HEK293T (cell line): ENCODE measurements at regions not wholly inside any gene's neighbourhood (a gene's known extent, or its start where the extent isn't known, plus 50 kb on each side); places are given as distances from the start of the nearest gene placed in this dataset.

ENCODE experiments used
- CTCF ChIA-PET: fragments of 350-600 bp; formaldehyde crosslinking; extraction: SDS; loops from one replicate; lab custom pipeline; 2021; ENCODE audit warnings: antibody characterized with exemption, inconsistent platforms; lab: Yijun Ruan, JAX
- POLR2A ChIA-PET: fragments of 350-600 bp; formaldehyde crosslinking; extraction: SDS; loops from one replicate; lab custom pipeline; 2020; ENCODE audit warnings: antibody characterized with exemption, inconsistent platforms; lab: Yijun Ruan, JAX
- DNase-seq: peaks from one replicate; pipeline ENCODE4 v3.0.0; 2012; ENCODE audit warnings: mixed read lengths; ENCODE audit errors: extremely low spot score
- ARNT ChIP-seq: fragments of 450-650 bp; IDR thresholded peaks from 2 replicates; pipeline ENCODE4 v1.6.1; 2017; ENCODE audit warnings: mild to moderate bottlenecking
- BHLHE40 ChIP-seq: fragments of 450-650 bp; IDR thresholded peaks from 2 replicates; pipeline ENCODE4 v1.6.1; 2016; ENCODE audit warnings: mild to moderate bottlenecking, moderate library complexity, borderline replicate concordance
- CTBP1 ChIP-seq: fragments of 450-650 bp; IDR thresholded peaks from 2 replicates; pipeline ENCODE4 v1.6.1; 2016; ENCODE audit warnings: borderline replicate concordance
- ELF4 ChIP-seq: fragments of 450-650 bp; IDR thresholded peaks from 2 replicates; pipeline ENCODE4 v1.6.1; 2017; ENCODE audit warnings: antibody characterized with exemption
- FOXA1 ChIP-seq: fragments of 450-650 bp; IDR thresholded peaks from 2 replicates; pipeline ENCODE4 v1.6.1; 2016; ENCODE audit warnings: mild to moderate bottlenecking
- FOXK2 ChIP-seq: fragments of 450-650 bp; IDR thresholded peaks from 2 replicates; pipeline ENCODE4 v1.6.1; 2016; ENCODE audit warnings: mild to moderate bottlenecking
- FOXM1 ChIP-seq: fragments of 450-650 bp; IDR thresholded peaks from 2 replicates; pipeline ENCODE4 v1.6.1; 2017; ENCODE audit warnings: mild to moderate bottlenecking, borderline replicate concordance
- HDGF ChIP-seq: fragments of 450-650 bp; IDR thresholded peaks from 2 replicates; pipeline ENCODE4 v1.6.1; 2017; ENCODE audit warnings: antibody characterized with exemption, borderline replicate concordance
- L3MBTL2 ChIP-seq: fragments of 450-650 bp; conservative IDR thresholded peaks from 2 replicates; pipeline ENCODE4 v1.6.1; 2016; ENCODE audit warnings: mild to moderate bottlenecking
- LEF1 ChIP-seq: fragments of 450-650 bp; IDR thresholded peaks from 2 replicates; pipeline ENCODE4 v1.6.1; 2017; ENCODE audit warnings: mild to moderate bottlenecking, borderline replicate concordance
- NFRKB ChIP-seq: fragments of 450-650 bp; IDR thresholded peaks from 2 replicates; pipeline ENCODE4 v1.6.1; 2016; ENCODE audit warnings: mild to moderate bottlenecking, moderate library complexity
- SP1 ChIP-seq: fragments of 450-650 bp; IDR thresholded peaks from 2 replicates; pipeline ENCODE4 v1.6.1; 2017
- SUZ12 ChIP-seq: fragments of 450-650 bp; IDR thresholded peaks from 2 replicates; pipeline ENCODE4 v1.6.1; 2016; ENCODE audit warnings: mild to moderate bottlenecking
- TARDBP ChIP-seq: fragments of 450-650 bp; IDR thresholded peaks from 2 replicates; pipeline ENCODE4 v1.6.1; 2016
- ZNF384 ChIP-seq: fragments of 450-650 bp; IDR thresholded peaks from 2 replicates; pipeline ENCODE4 v1.6.1; 2016
- TF ChIP-seq, protein P1 (sequence below): fragments of 450-650 bp; IDR thresholded peaks from 2 replicates; pipeline ENCODE4 v1.6.1; 2016

DNA sequence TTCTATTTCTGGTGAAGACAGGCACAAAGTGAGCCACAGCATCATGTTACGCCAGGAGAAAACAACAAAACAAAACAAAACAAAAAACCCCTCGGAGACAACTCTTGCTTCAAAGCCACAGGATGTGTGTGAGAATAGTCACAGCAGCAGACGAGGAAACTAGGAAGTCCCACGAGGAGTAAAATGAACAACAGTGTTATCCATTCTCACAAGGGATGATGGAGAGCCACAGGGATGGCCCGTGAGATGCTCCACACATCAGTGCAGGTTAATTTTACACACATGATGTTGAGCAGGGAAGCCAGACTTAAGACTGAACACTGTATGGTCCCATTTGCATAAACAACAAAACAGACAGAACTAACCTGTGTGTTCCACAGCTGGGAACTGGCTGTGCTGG lies 128.5 kb upstream of the TMEM18 start:
- CTCF ChIA-PET = no interaction called here

DNA sequence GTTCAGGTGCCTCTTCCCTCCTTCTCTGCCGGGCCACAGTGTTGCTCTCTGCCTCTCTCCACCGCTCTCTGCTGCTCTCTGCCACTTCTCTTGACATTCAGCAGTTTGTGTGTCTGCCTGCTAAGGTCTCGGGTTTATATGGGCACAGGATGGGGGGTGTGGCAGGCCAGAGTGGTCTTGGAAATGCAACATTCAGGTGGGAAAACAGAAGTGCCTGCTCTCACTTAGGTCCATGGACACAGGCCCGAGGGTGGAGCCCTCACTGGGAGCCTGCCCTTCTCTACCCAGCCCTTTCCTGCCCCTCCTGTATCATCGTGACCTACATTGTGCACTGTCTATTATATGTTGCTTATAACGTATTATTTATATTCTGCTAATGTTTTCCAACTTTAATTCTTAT lies 120.8 kb upstream of the TMEM18 start:
- ChIA-PET CTCF (no interaction called here), POLR2A (no interaction called here)
- TF ChIP-seq BHLHE40 (no peak), L3MBTL2 (no peak), ZNF384 (no peak), HDGF (no peak), ARNT (no peak), TARDBP (no peak), ELF4 (no peak), NFRKB (no peak), FOXM1 (no peak), CTBP1 (no peak), SP1 (no peak), LEF1 (no peak), FOXK2 (no peak), SUZ12 (no peak), FOXA1 (no peak)
- TF ChIP-seq, protein P1, sequence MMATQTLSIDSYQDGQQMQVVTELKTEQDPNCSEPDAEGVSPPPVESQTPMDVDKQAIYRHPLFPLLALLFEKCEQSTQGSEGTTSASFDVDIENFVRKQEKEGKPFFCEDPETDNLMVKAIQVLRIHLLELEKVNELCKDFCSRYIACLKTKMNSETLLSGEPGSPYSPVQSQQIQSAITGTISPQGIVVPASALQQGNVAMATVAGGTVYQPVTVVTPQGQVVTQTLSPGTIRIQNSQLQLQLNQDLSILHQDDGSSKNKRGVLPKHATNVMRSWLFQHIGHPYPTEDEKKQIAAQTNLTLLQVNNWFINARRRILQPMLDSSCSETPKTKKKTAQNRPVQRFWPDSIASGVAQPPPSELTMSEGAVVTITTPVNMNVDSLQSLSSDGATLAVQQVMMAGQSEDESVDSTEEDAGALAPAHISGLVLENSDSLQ = no peak
- no peak for DNase-seq

More for the DNA sequence above, 128.5 kb upstream of the TMEM18 start:
- no peak for DNase-seq
- TF ChIP-seq BHLHE40 (no peak), SP1 (no peak), CTBP1 (no peak), ELF4 (no peak)
- TF ChIP-seq, protein P1 = no peak
- POLR2A ChIA-PET = no interaction called here

DNA sequence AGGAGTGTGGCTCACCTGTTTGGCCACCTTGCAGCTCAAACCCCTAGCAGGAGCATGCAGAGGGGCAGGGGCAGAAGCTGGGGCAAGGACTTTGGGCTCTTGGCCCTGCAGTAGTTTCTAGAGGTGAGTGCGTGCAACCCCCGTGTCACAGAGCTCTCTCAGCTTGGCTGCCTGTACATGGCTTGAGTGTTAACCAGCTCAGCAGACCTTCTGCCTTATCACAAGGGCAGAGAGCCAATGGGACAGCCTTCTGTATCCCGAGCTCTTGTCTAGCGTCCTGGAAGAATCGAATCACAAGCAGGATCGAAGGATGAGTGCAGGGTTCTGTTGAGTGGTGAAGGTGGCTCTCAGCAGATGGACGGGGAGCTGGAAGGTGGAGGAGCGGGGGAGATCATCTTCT lies 120.3 kb upstream of the TMEM18 start:
- POLR2A ChIA-PET = no interaction called here
- no peak for DNase-seq
- TF ChIP-seq LEF1 (no peak), ELF4 (no peak), ARNT (no peak), FOXM1 (no peak), BHLHE40 (no peak), HDGF (no peak), FOXA1 (no peak), NFRKB (no peak), FOXK2 (no peak), CTBP1 (no peak), TARDBP (no peak), SP1 (no peak), ZNF384 (no peak), L3MBTL2 (no peak), SUZ12 (no peak)
- TF ChIP-seq, protein P1 = no peak
- CTCF ChIA-PET = no interaction called here

- ChIA-PET CTCF (no interaction called here), POLR2A (no interaction called here)
- DNase-seq = no peak
- TF ChIP-seq BHLHE40 (no peak), NFRKB (no peak), FOXM1 (no peak), FOXK2 (no peak), LEF1 (no peak)
Measured at GRCh38 chr2:796141-796985, 119.2 kb upstream of the TMEM18 start.

DNA sequence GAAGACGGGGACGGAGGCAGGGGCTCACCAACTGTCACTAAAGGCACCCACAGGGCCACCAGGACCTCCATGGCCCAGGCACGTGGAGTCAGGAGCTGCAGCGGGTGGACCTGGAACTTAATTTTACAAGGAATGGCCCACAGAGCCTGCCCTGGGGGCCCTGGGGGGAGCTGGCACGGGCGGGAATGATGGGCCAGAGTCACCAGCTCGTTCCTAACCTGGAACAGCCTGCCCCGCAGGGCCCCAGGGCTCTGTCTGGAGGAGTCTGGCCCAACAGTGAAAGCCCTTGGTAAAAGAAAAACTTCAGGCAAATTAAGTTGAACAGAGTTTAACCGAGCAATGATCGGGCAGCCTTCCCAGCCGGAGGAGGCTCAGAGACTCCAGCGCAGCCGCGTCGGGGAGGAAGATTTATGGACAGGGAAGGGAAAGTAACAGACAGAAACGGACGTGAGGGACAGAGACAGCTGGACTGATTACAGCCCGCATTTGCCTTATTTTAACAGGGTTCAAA lies 118.4 kb upstream of the TMEM18 start:
- DNase-seq = no peak
- CTCF ChIA-PET = no interaction called here
- POLR2A ChIA-PET = no interaction called here

More for the DNA sequence above, 118.4 kb upstream of the TMEM18 start:
- TF ChIP-seq NFRKB (no peak), CTBP1 (no peak), SUZ12 (no peak), ELF4 (no peak), ARNT (no peak), LEF1 (no peak), FOXK2 (no peak), SP1 (no peak), HDGF (no peak), BHLHE40 (no peak), L3MBTL2 (no peak), FOXA1 (no peak), FOXM1 (no peak), ZNF384 (no peak)
- TF ChIP-seq, protein P1 = no peak
